NCI-H748 (cell line): ENCODE measurements at regions not wholly inside any gene's neighbourhood (a gene's known extent, or its start where the extent isn't known, plus 50 kb on each side); places are given as distances from the start of the nearest gene placed in this dataset.
"Not testable (repeated sequence)": the region's sequence is repeated elsewhere in the genome, so short reads cannot be mapped to it uniquely, and the experiment has no call there.

Experiments used
- DNase-seq: peaks from one replicate; lab custom pipeline; 2025; ENCODE audit not compliant: unreplicated experiment; lab: John Stamatoyannopoulos, UW

DNA sequence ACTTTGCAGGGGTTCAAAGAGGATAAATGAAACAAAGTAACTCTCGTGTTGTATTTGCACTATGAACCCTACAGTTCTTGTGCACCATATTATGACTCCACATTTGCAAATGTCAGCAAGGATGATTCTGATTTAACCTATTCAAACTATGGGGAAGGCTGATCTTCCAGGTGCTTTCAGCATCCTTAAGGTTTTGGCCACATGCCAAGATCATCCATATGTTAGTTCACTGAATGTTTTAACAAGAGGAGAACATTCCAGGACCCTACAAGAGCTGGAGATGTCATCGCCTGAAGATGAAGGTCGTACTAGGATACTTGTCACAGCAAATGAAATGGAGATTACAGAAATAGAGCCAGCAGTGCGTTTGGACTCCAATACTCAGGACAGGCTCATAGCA, 114.2 kb downstream of the DHRS2 start:
- DNase-seq = no peak

DNA sequence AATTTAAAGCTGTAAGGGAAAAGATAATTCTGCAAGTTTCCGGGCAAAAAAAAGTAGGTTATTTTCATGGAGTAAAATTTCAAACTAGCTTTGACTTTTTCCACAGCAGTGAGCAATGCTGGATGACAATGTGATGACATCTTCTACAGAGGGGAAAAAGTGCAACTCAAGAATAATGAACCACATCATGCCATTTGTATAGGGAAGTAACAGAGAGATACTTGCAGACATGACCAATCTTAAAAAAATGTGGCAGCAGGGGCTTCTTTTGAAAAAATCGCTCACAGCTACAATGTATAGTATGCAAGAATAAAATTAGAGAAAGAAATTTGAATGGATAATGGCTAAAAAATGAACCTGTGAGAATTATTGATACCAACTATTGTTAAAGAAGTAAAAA, 115.5 kb downstream of the DHRS2 start:
- no peak for DNase-seq

GRCh38 chr14:23763394-23763793, 127.2 kb downstream of the DHRS2 start:
- no peak for DNase-seq

GRCh38 chr14:23766737-23767401, 130.7 kb downstream of the DHRS2 start:
- DNase-seq = no peak

- not testable (repeated sequence) for DNase-seq
Measured at GRCh38 chr14:23769221-23769728, 133.1 kb downstream of the DHRS2 start.

DNA sequence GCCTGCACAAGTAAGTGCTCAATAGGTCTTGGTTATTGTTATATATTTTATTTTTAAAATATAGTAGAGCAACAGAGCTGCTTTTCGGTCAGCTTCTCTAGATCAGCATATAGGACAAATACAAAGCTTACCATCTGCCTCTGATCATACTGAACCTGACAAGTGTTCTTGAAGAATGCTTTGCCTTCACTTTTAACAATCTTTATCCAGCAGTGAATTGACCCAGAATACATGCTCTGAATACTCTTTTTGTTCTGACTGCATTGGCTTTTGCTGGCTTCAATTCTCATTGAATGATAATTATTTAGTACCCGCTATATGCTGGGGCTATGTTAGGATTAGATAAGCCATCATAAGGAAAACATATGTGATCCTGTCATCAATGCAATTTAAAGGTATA, 137.8 kb downstream of the DHRS2 start:
- DNase-seq = no peak

DNA sequence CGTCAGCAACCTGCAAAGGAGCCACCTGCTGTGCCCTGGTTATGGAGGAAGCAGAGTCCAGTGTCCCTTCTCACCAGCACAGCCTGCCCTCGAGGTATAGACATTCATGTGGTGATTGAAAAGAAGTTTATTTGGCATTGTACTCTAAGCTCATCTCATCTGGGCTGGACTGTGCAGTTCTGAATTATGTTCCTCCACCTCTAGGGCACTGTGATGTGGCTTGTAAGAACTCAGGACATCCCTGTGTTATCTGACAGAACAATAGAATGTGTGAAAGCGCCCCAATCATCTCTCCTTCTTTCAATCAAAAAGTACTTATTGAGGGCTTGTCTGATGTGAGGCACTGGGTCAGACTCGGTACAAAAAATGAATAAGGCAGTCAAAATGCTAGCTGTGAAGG, 140.1 kb downstream of the DHRS2 start:
- peak; percentile 23 for DNase-seq

- no peak for DNase-seq
Measured at GRCh38 chr14:23785208-23785607, 149.0 kb downstream of the DHRS2 start.

GRCh38 chr14:23787436-23787835, 151.3 kb downstream of the DHRS2 start:
- no peak for DNase-seq

DNA sequence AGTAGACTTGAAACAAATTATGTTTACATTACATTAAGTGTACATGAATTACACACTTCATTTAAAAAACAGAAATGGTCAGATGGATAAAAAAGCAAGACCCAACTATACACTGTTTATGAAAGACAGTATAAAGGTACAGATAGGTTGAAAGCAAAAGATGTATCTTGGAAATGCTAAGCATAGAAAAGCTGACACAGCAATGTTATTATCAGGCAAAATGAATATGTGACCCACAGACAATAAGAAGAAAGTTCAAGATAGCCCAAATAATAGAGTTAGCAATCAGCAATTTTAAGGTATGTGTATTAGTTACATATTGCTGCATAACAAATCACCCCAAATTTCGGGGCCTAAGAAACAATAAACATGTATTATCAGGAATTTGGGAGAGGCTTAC, 153.5 kb downstream of the DHRS2 start:
- no peak for DNase-seq

DNA sequence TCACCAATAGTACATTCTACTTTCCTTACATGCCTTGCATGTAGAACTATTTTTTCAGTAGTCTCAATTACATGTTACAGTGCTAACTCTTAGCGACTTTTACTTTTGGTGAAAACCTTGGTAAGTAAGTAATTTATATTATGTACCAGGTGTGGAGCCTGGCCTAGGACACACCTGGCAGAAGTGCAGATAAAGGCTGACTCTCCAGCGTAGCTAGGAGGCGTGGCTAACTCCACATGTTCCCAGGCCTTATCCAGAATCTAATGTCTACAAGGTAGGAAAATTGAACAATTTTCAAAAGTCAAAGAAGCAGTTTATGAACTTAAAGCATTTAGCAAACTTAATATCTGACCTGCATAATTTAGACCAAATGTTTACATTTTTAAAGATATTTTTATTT, 157.4 kb downstream of the DHRS2 start:
- no peak for DNase-seq

DNA sequence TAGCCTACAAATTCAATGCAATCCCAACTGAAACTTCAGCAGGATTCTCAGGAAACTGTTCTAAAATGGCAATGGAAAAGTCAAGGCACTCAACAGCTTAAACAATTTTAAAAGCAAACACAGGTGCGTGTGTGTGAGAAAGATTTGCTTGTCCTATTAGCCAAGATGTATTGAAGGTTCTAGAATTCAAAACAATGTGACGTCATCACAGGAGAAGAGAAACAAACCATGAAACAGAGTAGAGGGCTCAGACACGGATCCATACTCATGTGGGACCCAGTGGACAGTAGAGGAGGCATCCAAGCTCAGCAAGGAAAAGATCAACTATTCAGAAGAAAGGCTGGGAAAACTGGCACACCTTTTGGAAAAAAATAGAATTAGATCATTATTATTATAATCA, 152.8 kb upstream of the DHRS4 start:
- DNase-seq = no peak

DNA sequence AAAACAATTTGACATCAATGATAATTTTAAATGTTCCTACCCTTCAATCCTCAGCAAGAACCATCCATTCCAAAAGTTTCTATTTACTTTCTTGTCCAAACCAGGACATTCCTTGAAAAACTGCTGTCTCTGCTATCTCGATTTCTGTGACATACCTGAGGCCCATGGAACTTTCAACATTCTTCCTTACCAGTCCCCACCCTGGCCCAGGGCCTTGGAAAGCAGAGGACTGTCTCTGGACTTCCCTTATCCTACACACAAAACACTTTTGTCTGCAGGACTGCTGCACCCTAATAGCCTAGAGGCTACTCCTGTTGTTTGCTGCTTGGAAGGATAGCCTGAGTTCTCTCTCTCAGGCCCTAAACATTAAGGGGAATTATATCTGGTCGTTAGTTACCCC, 151.8 kb upstream of the DHRS4 start:
- DNase-seq = no peak

DNA sequence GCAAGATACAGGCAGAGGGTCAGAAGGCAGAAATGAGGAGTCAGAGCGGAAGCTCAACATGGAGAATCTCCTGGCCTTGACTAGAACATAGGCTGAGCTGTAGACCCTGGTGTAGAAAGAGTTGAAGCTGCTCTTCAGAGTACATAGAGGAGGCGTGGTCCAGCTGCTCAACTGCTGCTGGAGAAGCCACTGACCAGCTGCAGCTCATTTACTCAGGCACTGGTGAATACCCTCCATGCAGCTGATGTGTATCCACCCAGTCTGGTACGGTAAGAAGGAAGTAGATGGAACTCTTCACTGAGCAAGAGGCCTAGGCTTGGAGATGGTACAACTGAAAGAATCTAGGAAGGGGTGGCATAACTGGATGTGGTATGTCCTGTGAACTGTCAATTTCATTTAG, 148.8 kb upstream of the DHRS4 start:
- DNase-seq = no peak

DNA sequence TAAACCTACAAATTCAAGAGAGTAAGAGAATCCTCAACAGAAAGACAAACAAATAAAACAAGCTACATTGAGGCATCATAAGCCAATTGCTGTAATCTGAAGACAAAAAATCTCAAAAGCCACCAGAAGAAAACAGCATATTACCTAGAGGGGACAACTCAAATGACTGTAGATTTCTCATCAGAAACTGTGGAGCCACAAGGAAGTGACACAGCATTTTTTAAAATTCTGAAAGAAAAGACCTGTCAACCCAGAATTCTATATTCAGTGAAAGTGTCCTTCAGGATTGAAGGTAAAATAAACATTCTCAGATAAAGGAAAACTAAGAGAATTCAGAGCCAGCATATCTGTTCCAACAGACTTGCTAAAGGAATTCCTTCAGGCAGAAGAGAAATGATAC, 147.8 kb upstream of the DHRS4 start:
- no peak for DNase-seq

GRCh38 chr14:23814527-23815256, 138.9 kb upstream of the DHRS4 start:
- DNase-seq = no peak

- no peak for DNase-seq
Measured at GRCh38 chr14:23816371-23816770, 137.2 kb upstream of the DHRS4 start.

DNA sequence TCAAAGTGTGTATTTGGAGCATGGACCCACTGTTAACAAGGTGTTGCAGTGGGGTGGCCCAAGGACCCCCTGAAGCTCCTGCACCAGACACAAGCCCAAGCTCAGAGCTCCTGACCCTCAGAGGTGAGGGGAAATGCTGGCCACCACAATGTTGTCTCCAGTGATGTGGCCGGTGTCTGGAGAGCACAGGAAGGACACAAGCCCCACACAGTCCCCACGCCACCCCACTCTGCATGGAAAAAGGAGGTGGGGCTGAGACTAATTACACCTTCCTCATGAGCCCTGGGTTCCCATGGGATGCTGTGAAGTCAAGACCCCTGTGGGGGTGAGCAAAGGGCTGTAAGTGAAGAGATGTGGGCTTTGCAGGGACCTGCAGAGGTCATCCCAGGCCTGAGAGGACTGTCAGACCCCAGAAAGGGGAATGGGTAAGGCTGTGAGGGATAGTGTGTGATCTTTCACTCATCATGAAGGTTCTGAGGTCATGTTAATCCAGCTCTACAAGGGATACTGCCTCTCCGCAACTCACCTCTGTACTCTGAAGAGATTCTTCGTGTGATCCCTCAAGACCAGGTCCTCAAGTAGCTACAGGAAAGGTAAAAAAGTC, 136.3 kb upstream of the DHRS4 start:
- DNase-seq = no peak

GRCh38 chr14:23827100-23827892, 126.3 kb upstream of the DHRS4 start:
- DNase-seq = no peak

DNA sequence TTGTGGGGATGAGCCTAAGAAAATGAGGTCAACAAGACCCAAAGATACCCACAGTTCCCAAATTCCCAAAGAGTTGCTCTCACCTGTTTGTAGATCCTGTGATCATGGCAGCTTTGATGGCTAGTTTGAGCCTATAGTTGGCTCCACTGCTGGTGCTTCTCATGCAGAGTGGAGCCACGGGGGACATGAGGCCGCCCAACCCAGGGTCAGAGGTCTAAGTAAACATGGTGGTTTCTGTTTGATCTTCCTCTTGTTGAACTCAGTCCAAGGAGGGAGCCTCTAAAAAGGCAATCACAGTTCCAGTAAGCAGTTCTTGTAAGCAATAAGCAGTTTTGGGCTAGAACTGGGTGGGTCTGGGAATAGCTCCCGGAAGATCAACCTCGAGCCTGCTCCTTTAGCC, 125.6 kb upstream of the DHRS4 start:
- no peak for DNase-seq

GRCh38 chr14:23828616-23829015, 125.0 kb upstream of the DHRS4 start:
- DNase-seq = no peak
